GM18519 (cell line): ENCODE measurements at regions not wholly inside any gene's neighbourhood (a gene's known extent, or its start where the extent isn't known, plus 50 kb on each side); places are given as distances from the start of the nearest gene placed in this dataset.
A peak's percentile ranks its signal among the peaks of the same experiment; 100 is the strongest.

Source experiments
- ATAC-seq: cut with Tn5 transposase; IDR thresholded peaks from one replicate; pipeline ENCODE4 v1.9.1; 2021; ENCODE audit warnings: mild to moderate bottlenecking, moderate library complexity; ENCODE audit not compliant: unreplicated experiment, low FRiP score

GRCh38 chr3:180828723-180829408 lies 83.6 kb upstream of the FXR1 start:
- ATAC-seq, result no peak

GRCh38 chr3:180829409-180830405 lies 82.8 kb upstream of the FXR1 start:
- no peak for ATAC-seq

GRCh38 chr3:180835501-180835900 lies 77.0 kb upstream of the FXR1 start:
- ATAC-seq, result no peak

- ATAC-seq, result no peak
These were observed 75.7 kb upstream of the FXR1 start for GRCh38 chr3:180836766-180837165.

- no peak for ATAC-seq
These were observed 57.6 kb upstream of the FXR1 start for GRCh38 chr3:180854887-180855286.

GRCh38 chr3:180855364-180855763 lies 57.1 kb upstream of the FXR1 start:
- ATAC-seq, result peak; percentile 72

GRCh38 chr3:180855956-180856355 lies 56.5 kb upstream of the FXR1 start:
- ATAC-seq, result no peak

- ATAC-seq, result no peak
These were observed 52.2 kb upstream of the FXR1 start for GRCh38 chr3:180860180-180860858.
